ENCODE measurements at regions not wholly inside any gene's neighbourhood (a gene's known extent, or its start where the extent isn't known, plus 50 kb on each side); places are given as distances from the start of the nearest gene placed in this dataset.
"Not testable (repeated sequence)": the region's sequence is repeated elsewhere in the genome, so short reads cannot be mapped to it uniquely, and the experiment has no call there.

GRCh38 chr19:57033576-57033975 is 86.2 kb upstream of the USP29 start:
- DNase-seq (ENCODE audit: low spot score) = no peak

GRCh38 chr19:57034544-57034943 is 85.2 kb upstream of the USP29 start:
- no peak for DNase-seq (ENCODE audit: low spot score)

- DNase-seq (ENCODE audit: low spot score) = not testable (repeated sequence)
Observed at GRCh38 chr19:57035740-57036139, 84.0 kb upstream of the USP29 start.

GRCh38 chr19:57037556-57037955 is 82.2 kb upstream of the USP29 start:
- no peak for DNase-seq (ENCODE audit: low spot score)

- DNase-seq (ENCODE audit: low spot score) = no peak
Observed at GRCh38 chr19:57047743-57048142, 72.0 kb upstream of the USP29 start.

GRCh38 chr19:57050863-57051262 is 68.9 kb upstream of the USP29 start:
- no peak for DNase-seq (ENCODE audit: low spot score)

- DNase-seq (ENCODE audit: low spot score) = no peak
Observed at GRCh38 chr19:57052081-57052480, 67.7 kb upstream of the USP29 start.

GRCh38 chr19:57053401-57053800 is 66.4 kb upstream of the USP29 start:
- no peak for DNase-seq (ENCODE audit: low spot score)

- no peak for DNase-seq (ENCODE audit: low spot score)
Observed at GRCh38 chr19:57055956-57056355, 63.8 kb upstream of the USP29 start.

- DNase-seq (ENCODE audit: low spot score) = no peak
Observed at GRCh38 chr19:57057036-57057686, 62.6 kb upstream of the USP29 start.

- no peak for DNase-seq (ENCODE audit: low spot score)
Observed at GRCh38 chr19:57058871-57059270, 60.9 kb upstream of the USP29 start.

- no peak for DNase-seq (ENCODE audit: low spot score)
Observed at GRCh38 chr19:57063070-57063469, 56.7 kb upstream of the USP29 start.

GRCh38 chr19:57067440-57067839 is 52.3 kb upstream of the USP29 start:
- DNase-seq (ENCODE audit: low spot score) = no peak

GRCh38 chr19:57068311-57068710 is 51.5 kb upstream of the USP29 start:
- DNase-seq (ENCODE audit: low spot score) = no peak

- no peak for DNase-seq (ENCODE audit: low spot score)
Observed at GRCh38 chr19:57068921-57069697, 50.7 kb upstream of the USP29 start.

All from HuH-7 (cell line).